ENCODE measurements at regions not wholly inside any gene's neighbourhood (a gene's known extent, or its start where the extent isn't known, plus 50 kb on each side); places are given as distances from the start of the nearest gene placed in this dataset.

DNA sequence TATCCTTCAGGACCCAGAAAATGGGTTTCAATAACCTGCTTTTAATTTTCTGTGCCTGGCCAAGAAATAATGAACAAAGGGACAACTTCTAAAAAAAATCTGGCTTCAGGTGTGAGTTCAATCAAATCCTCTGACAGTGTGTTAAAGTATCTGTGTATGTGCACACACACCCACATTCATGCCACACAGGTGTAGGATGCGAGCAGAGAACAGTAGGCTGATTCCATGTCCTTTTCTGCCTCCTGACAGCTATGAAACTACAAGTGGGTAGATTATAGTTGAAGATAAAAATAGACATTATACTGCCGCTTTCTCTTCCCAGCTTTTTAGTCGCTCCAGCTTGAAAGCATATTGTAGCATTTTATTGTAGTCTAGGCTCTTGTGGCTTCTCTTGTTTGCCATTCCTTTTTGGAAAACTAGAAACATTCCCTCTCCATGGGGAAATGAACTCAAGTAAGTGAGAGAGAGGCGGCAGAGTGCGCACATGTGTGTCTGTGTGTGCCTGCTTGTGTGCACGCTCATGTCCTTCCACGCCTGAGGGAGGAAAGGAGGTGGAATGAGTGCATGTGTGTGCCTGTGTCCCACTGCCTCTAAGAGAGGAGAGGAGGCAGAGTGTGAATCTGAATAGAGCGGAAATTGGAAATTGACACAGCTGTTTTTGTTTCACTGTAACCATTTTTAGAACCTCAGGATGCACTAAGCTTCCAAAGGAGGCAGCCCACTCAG is 273.0 kb downstream of the ELAVL2 start:
- DNase-seq = peak in 1 of 2 experiments; percentile 2

DNA sequence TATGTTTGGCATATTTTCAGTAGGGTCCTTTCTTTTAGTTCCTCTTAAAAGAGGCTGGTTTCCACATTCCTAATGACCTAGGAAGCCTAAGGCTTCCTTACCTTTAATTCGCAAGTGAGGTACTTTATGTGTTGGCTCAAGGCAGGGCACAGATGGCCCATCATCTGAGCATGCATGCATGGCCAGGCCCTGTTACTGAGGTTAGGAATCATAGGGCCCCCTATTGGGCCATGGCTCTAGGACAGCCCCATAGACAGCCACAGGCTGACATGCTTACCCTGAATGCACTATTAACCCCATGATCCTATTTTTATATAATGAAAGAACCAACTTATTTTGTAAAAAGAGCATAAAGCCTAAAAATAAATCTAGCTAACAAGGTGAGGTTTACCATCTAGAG is 271.4 kb downstream of the ELAVL2 start:
- no peak for DNase-seq

DNA sequence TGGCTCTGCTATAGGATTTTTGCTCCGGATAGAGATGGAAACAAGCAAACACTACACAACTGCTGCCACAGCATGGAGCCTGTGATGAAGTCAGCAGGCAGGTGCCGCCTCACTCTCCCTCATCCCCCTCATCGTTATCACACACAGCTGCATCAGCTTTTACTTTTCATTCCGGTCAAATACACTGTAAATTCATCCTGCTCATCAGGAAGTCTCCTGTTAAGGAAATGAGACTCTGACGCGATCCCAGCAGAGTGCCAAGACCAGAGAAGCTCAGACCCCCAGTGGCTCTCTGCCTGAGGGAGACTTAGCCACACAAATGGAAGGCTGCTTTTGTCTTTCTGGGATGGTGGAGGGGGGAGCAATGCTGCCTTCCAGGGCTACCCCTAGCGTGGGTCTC is 270.2 kb downstream of the ELAVL2 start:
- DNase-seq = peak; percentile 16 to 27

DNA sequence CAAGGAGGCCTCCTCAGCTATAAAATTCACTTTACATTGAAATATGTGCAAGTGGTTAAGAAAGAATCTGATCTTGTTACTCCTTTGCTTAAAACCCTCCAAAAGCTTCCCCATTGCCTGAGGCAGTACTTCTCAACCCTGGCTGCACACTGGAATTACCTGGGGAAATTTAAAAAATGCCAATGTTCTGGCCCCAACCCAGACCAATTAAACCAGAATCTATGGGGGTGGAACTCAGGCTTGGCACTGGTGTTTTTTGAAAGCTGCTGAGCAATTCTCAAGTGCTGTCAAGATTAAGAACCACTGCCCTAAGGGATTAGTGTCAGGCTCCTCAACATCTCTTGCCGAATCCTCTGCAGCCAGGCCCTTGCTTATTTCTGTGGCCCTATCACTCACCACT is 269.6 kb downstream of the ELAVL2 start:
- no peak for DNase-seq

DNA sequence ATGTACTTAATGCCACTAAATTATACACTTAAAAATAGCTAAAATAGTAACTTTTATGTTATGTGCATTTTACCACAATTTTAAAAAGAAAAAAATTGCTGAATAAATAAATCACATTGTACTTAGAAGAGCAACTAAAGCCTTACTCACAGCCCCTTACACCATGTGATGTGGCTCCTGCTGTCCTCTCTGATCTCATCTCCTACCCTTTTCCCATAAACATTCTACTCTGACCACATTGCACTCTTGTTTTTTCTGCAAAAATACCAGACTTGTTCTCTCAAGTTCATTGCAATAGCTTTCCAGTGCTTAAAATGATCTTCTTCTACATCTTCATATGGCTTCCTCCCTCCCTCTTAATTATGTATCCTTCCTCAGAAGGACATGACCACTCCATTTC is 268.4 kb downstream of the ELAVL2 start:
- no peak for DNase-seq

DNA sequence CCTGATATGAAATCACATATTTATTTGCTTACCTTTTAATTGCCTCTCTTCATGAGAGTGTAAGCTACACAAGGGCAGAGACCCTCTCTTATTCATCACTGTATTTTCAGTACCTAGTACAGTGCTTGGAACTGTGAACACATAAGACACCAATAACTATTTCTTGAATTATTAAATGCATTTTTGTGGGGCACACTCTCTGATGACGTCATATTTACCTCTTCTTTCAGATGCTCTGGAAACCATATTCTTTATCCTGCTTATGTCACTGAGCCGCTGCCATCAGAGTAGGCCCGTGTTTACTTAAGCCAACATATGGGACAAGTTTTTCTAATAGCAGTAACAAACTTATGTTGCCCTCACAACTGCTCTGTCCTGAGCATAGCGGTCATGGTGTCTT is 266.5 kb downstream of the ELAVL2 start:
- no peak for DNase-seq

DNA sequence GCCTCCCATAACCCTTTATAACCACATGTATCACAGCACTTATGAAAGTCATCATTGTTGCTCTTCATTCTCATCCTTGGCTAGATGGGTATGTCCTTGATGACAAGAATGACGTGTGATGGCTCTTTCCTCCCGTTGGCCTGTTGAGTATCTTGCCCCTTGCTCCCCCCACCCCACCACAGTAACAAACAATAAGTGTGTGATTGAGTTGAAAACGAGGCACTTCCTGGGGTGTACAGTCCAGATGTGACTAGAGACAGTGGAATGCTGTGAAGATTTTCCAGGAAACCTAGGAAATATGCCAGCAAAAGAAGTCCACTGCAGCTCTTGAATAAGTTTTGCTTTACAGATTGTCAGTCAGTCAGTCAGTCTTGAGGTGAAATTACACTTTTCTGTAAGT is 262.5 kb downstream of the ELAVL2 start:
- DNase-seq = no peak

DNA sequence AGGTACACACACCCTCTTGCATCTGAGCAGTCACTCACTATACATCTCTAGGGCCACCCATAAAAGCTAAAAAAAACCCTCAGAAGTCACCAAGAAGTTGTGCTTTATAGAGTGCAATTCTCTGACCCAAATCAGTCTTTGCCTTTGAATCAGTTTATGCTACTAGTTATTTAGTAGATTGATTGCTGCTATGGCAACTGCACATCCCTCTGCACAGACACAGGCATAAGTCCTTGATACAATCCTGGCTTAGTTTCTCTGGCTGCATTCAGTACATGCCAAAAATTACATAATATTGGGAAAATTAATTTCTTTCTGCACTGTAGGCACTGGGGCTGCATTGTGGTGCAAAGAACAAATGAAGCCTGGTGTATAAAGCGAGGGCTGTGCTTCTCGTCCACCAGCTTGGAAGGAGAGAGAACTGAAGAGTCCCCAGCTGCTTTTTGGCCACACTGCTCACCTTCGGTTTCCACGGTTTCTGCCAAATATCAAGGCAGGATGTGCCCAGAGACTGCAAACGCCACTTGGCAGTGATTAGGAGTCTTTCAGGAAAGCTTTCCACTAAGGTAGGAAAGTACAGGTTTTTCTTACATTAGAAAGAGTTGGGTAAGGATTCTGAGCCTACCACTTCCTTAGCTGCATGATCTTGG is 258.4 kb downstream of the ELAVL2 start:
- DNase-seq = no peak

DNA sequence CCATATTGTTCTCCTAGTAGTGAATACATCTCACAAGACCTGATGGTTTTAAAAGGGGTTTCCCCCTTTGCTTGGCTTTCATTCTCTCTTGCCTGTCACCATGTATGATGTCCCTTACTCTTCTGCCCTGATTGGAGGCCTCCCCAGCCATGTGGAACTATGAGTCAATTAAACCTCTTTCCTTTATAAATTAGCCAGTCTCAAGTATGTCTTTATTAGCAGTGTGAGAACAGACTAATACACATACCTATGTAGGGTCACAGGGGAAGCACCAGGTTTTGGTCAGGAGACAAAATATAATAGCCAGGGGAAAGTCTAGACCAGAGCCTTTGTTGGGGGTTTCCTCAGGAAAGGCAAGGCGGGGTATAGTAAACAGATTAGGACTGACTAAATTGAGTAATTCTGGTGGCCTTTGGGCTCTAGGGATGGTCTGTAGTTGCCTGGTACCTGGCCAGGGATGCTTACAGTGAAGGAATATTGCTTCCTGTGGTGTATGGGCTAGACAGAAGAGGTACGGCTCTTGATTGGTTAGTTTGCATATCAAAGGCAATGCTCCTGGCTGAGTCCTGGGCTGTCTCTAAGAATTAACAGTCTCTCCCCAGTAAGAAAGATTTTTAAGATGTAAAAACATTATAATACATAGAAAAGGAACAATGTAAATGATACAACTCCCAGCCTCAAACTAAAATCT is 254.5 kb downstream of the ELAVL2 start:
- DNase-seq = no peak

DNA sequence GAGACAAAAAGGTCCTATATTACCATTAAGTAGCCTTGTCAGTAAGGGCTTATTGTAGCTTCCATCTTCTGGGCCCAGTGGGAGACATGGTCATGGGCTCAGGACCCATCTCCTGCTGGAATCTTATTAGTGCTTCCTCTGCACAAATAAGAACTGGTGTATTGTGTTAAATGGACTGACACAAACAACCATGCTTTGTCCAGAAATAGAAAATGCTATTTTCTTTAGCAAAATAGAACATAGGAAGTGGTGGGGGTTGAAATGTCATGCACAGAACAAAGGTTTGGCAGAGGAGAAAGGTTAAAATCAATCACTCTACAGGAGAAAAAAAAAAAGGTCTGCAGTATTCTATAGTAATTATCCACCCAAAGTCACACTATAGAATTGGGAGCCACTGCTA is 252.2 kb downstream of the ELAVL2 start:
- no peak for DNase-seq

DNA sequence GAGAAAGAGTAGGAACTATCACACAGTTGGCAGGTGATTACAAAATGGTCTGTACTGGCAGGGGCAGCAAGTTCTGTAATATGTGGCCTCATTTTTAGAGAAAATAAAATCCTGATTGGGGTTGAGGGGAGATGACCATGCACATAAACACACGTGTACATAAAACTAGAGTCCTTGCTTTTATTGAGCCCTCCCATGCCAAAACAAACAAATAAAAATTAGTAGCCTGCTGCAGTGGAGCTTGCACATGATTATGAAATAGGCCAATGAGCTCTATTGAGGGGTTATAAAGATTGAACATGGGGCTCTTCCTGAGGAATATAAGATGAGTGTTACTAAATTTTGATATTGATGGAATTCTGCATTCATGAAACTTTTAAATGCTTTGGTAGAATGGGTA is 248.4 kb downstream of the ELAVL2 start:
- DNase-seq = no peak

DNA sequence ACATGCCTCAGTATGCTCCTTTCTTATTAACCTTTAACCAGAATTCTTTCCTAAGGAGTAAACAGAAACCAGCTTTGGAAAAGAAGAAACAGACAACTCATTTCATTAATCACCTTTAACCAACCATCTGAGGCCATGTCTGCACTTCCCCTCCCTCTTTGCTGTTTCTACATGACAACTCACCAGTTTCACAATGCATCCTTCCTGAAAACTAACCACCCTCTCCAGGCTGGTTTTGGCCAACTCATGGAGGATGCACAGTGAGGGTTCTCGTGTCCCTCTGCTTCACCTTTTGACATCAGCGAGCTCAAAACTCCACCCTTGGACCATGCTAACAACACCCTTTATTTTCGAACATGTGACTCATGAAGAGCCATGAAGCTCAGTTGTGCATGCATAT is 244.1 kb downstream of the ELAVL2 start:
- no peak for DNase-seq

DNA sequence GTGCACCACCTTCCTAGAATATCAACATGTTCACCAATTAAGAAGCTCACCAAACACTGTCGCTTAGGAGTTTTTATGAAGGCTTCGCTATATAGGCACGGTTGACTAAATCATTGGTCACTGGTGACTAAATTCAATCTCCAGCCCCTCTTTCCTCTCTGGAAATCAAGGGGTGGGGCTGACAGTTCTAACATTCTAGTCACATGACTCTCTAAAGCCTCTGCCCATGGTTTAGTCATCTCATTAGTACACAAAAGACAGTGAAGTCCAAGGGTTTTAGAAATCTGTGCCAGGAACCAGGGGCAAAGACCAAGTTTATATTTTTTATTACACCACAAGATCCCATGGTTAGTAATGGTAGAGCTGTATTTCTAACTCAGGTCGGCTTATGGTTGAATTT is 243.2 kb downstream of the ELAVL2 start:
- DNase-seq = no peak

DNA sequence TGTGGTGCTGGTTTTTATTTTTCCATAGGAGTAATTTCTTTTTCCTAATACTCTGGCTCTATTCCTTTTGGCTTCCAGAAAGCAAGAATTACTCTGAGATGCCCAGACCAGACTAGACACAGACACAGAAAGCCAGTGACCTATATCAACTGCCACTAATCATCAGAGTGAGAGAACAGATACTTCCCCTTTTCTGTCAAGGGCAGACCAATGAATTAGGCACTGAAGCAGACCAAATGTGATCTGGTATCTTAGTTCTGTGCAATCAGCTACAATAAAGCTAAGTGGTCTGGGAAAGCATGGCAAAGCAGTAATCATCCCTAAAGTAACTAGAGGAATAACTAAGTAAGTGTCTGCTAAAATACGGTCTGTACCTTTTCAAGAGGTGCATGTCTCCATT is 239.1 kb downstream of the ELAVL2 start:
- DNase-seq = no peak

DNA sequence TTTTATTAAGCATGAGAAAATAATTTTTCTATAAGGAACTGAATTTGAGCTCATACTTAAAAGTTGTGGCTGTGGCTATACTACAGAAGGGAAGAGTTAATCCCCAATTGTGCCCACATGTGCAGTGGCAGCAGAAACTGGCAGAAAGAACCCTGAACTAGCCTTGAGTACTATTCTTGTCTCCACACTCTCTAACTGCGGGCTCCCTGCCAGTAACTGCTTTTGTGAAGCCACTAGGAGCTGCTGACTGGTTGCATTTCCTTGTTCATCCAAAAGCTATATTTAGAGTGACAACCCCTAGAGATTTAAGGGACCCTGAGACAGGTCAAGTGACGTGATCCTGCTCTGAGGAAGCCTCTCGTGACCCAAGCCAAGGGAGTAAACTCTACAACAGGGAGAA is 238.6 kb downstream of the ELAVL2 start:
- peak in 1 of 2 experiments; percentile 0 for DNase-seq

DNA sequence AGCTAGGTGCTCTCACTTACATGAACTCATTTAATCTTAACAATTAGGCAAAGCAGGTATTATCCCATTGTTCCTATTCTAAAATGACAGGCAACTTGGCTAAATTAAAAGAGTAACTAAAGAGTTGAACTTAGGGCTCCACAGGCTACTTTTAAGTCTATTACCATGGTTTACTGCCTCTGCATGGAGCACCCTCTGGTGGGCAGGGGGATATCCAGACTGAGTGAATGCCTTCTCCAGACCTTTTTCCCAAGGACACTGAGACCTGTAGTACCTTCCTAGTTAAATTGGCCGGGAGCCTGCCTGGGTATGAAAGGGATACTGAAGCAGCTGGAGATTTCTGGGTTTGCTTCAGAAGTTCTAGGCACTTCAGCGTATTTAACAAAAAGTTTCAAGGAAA is 238.1 kb downstream of the ELAVL2 start:
- DNase-seq = no peak

DNA sequence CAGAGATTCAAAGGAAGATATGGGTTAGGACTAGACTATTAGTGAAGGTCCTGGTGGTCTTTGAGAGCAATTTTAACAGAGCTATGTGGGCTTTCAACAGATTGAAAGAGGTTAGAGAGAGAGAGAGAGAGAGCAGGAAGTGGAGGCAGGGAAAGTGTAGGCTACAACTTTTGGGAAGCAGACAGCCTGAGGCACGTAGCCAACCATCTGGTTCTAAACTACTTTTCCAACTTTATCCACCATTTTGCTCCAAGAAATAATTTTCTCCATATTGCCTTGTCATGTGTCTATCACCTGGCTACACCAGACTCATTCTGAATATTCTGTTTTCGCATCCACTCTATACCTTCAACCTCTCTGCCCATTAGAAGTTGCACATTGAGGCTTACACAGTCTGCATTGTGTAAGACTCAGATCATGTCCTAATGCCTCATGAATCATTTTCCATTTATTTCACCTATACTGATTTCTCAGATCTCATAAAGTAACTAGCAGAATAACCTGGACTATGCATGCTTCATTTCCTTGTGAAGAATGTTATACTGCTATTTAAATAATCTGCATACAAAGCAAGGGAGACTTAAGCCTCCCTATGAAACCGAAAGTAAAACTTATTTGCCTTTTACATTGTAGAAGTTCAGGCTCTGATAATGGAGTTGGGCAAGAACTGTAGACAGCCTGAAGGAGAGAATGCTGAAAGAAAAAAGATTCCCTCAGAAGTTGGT is 235.6 kb downstream of the ELAVL2 start:
- DNase-seq = no peak

DNA sequence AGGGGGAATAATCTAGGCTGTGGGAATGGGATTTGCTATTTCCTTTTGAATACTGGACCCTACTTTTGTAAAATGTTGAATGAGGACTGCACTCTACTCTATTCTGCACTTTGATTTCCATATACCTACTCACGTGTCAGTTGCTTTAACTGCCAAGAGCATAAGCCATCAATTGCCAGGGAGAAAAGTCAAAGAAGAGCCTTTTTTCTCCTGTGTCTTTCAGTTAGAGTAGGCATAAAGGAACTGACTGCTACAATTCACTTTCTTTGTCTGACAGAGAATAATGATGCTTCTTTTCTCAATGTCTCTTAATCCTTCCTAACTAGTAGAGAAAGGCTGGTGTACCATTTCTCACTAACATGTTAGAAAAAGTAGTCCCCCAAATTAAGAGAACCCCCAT is 231.6 kb downstream of the ELAVL2 start:
- DNase-seq = no peak

DNA sequence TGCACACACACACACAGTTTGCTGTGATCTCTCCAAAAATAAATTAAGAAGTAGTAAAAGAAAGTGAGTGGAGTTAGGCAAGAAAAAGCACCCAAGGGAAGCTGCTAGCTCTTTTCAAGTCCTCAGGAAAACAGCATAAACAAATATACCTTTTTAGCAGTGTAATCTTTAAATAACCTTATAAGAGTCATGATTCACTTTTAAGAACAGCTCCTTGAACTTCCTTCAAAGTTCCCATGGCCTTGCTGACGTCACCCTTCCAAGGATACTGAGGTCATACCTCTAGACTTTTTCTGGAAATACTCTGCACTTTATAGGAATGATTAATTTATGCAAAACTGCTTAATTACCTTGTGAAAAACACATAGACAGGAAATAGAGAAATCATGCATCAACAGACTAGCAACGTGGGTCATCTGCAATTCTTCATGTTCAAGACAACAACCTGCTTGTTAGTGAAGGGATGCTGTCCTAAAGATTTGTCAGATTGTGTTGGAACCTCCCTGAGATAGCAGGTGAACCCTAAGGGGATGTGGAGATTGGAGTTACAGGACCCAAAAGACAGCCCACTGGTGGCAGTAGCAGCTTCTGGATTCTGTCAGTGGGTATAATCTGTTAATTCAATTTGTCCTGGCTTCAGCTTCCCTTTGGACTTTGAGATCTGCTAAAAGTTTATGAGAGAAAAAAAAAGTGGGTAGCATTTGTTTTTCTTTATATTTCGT is 229.0 kb downstream of the ELAVL2 start:
- no peak for DNase-seq

DNA sequence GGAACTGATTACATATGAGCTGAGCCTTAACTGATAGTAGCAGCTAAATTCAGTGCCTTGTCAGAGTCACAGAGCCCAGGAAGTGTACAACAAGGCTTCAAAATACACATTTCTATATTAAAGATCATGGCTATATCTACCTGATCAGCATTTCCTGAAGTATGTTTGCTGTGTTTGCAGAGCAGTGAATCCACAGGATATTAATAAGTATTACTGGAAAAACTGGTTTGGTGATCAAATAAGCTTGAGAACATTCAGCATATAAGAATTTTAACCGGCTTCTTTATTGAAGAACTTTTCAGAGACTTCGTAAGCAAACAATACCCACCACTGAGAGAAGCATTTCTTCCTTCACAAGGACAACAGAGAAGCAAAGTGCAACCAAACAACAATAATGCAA is 227.0 kb downstream of the ELAVL2 start:
- no peak for DNase-seq

DNA sequence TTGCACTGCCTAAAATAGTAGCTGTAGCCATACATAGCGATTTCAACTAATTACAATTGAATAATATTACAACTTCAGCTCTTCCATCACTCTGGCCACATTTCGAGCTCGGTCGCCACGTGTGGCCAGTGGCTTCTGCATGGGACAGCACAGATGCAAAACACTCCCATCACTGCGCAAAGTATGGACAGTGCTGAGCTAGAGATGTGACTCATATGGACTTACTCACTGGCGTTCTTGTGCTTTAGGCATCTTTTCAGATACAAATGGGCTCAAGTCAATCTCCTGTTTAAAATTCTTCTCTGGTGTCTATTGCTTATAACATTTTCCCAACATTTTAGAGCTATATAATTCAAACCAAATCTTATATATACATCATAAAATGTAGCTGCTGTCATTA is 222.7 kb downstream of the ELAVL2 start:
- DNase-seq = no peak

DNA sequence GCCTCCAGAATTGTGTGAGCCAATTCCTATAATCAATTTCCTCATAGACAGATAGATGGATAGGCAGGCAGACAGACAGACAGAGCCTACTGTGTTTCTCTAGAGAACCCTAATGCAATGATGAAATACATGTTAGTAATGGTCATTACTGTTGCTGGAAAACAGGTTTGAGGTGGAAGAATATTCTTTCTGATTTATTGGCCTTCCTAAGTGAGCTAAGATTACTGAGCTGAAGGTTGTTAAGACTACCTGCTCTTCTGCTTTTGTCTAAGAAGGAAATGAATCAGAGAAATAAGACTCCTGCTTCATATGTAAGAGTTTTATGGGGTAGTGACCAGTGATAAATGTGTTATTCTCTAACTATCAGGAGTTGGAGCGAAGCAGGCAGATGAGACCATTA is 219.9 kb downstream of the ELAVL2 start:
- no peak for DNase-seq

DNA sequence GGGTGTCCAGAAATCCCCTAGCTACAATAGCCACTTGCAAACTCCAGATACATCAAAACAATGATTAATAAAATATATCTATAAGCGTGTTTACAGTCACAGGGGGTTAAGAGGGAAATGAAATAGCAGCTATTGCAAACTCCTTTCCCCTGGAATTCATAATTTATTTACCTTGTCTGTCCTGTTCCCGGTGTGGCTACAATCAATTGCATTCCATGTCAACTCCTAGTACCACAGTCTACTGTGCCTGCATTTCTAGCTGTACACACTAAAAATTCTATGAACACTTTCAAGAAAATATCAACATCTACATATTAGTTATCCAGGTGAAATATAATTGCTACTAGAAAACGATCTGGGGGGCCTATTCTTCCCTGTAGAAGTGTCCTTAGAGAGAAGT is 217.6 kb downstream of the ELAVL2 start:
- no peak for DNase-seq

Data from SHP77 (cell line).